KMS-11 (cell line): ENCODE measurements at regions not wholly inside any gene's neighbourhood (a gene's known extent, or its start where the extent isn't known, plus 50 kb on each side); places are given as distances from the start of the nearest gene placed in this dataset.

Source experiments
- H2AFZ ChIP-seq: fragments of 200-600 bp; sonication (generic); 2 replicates; pipeline ENCODE4 v1.6.1; 2016; ENCODE audit warnings: antibody characterized with exemption, mixed run types, low read depth
- H3K27ac ChIP-seq: fragments of 200-600 bp; sonication (generic); 2 replicates; pipeline ENCODE4 v1.6.1; 2016; ENCODE audit warnings: mild to moderate bottlenecking, mixed run types
- H3K27me3 ChIP-seq: fragments of 200-600 bp; sonication (generic); 2 replicates; pipeline ENCODE4 v1.6.1; 2017; ENCODE audit warnings: mild to moderate bottlenecking, low read depth, mixed run types, moderate library complexity; ENCODE audit not compliant: insufficient read depth
- H3K36me3 ChIP-seq: fragments of 200-600 bp; sonication (generic); 2 replicates; pipeline ENCODE4 v1.6.1; 2017; ENCODE audit warnings: mild to moderate bottlenecking, mixed run types; ENCODE audit not compliant: insufficient read depth
- H3K4me1 ChIP-seq: fragments of 200-600 bp; sonication (generic); 2 replicates; pipeline ENCODE4 v1.6.1; 2016; ENCODE audit warnings: mild to moderate bottlenecking, low read depth, mixed run types; ENCODE audit not compliant: poor library complexity, severe bottlenecking
- H3K4me2 ChIP-seq: fragments of 200-600 bp; sonication (generic); 2 replicates; pipeline ENCODE4 v1.7.0; 2016; ENCODE audit warnings: mild to moderate bottlenecking, mixed run types
- H3K4me3 ChIP-seq: fragments of 200-600 bp; sonication (generic); IDR thresholded peaks from 2 replicates; pipeline ENCODE4 v1.6.1; 2017; ENCODE audit warnings: low read depth, low read length, mixed read lengths; ENCODE audit not compliant: insufficient read depth
- H3K79me2 ChIP-seq: fragments of 200-600 bp; sonication (generic); 2 replicates; pipeline ENCODE4 v1.6.1; 2016; ENCODE audit warnings: low read depth, mixed run types; ENCODE audit not compliant: insufficient read depth
- H3K9ac ChIP-seq: fragments of 200-600 bp; sonication (generic); 2 replicates; pipeline ENCODE4 v1.6.1; 2016; ENCODE audit warnings: mild to moderate bottlenecking, mixed run types
- H4K20me1 ChIP-seq: fragments of 200-600 bp; sonication (generic); 2 replicates; pipeline ENCODE4 v1.6.1; 2016; ENCODE audit warnings: mild to moderate bottlenecking, mixed run types; ENCODE audit not compliant: insufficient read depth
- TF ChIP-seq, protein P1 (sequence below): fragments of 200-600 bp; sonication (generic); conservative IDR thresholded peaks from 2 replicates; pipeline ENCODE4 v1.6.1; 2017; ENCODE audit warnings: low read depth, mild to moderate bottlenecking, antibody characterized with exemption, low read length, moderate library complexity, mixed read lengths

DNA sequence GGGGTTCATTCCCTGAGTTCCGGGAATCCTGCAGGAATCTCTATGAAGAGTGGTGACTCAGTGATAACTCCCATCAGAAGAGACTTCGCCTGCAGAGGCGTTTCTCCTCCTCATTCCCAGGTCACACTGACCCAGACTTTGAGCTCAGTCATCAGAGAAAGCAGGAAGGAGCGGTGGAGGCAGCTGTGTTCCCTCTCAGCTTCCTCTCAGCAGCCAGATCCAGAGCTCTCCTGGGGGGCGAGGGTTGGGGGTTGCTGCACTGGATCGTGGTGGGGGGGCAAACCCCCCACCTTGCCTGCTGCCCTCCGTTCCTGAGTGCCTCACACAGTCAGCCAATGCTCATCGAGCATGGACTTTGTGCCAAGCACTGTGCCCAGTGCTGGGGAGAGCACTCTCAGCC, 271.2 kb downstream of the CBLN1 start:
- Histone ChIP-seq H3K4me3 (no peak overlapping the region), H3K36me3 (no peaks in the 10 kb centered on the region), H4K20me1 (no peaks in the 10 kb centered on the region), H3K4me2 (no peak overlapping the region), H3K79me2 (no peaks in the 10 kb centered on the region), H2AFZ (no peak overlapping the region), H3K4me1 (no peaks in the 10 kb centered on the region), H3K27me3 (no peaks in the 10 kb centered on the region), H3K27ac (no peak overlapping the region), H3K9ac (no peak overlapping the region)
- TF ChIP-seq, protein P1, sequence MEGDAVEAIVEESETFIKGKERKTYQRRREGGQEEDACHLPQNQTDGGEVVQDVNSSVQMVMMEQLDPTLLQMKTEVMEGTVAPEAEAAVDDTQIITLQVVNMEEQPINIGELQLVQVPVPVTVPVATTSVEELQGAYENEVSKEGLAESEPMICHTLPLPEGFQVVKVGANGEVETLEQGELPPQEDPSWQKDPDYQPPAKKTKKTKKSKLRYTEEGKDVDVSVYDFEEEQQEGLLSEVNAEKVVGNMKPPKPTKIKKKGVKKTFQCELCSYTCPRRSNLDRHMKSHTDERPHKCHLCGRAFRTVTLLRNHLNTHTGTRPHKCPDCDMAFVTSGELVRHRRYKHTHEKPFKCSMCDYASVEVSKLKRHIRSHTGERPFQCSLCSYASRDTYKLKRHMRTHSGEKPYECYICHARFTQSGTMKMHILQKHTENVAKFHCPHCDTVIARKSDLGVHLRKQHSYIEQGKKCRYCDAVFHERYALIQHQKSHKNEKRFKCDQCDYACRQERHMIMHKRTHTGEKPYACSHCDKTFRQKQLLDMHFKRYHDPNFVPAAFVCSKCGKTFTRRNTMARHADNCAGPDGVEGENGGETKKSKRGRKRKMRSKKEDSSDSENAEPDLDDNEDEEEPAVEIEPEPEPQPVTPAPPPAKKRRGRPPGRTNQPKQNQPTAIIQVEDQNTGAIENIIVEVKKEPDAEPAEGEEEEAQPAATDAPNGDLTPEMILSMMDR, result no peak

DNA sequence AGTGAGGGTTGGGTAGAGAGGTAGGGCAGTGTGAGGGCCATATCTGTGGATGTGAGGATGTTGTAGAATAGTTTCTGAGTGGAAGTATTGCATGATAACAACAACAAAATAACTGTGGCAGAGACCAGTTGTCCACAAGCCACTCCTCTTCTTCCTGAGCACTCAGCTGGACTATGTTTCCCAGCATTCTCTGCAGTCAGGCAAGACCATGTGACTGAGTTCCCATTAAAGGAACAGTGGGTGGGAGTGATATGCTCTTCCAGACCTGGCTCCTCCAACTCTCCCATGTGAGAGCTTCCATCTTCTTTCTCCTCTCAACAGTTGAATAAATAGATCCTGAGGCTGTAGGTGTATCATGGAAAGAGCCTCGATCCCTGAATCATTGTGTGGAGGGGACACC, 272.4 kb downstream of the CBLN1 start:
- Histone ChIP-seq H3K27me3 (no peaks in the 10 kb centered on the region), H3K4me2 (no peak overlapping the region), H2AFZ (no peak overlapping the region), H3K27ac (no peak overlapping the region), H3K9ac (no peak overlapping the region), H3K4me1 (no peaks in the 10 kb centered on the region), H3K79me2 (no peaks in the 10 kb centered on the region), H4K20me1 (no peaks in the 10 kb centered on the region), H3K4me3 (no peak overlapping the region), H3K36me3 (no peaks in the 10 kb centered on the region)
- TF ChIP-seq, protein P1, result no peak

DNA sequence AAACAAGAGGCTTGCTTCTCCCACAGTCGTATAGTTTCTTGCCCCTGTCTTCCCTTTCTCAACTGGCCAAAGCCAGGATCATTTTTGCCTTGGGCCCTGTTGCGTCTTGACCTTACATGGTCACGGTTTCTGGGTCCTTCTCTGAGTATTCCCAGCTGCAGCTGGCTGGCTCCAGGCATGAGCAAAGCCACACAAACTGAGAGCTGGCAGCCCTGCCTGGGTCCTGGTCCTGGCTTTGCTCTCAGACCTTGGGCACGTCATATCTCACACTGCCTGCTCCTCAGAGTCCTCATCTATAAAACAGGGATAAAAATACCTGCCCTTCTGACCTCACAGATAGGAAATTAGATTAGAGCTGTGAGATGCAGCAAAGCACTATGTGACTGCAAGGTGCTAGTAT, 277.6 kb downstream of the CBLN1 start:
- H2AFZ ChIP-seq, result no peak overlapping the region
- no peaks in the 10 kb centered on the region for H4K20me1 ChIP-seq

DNA sequence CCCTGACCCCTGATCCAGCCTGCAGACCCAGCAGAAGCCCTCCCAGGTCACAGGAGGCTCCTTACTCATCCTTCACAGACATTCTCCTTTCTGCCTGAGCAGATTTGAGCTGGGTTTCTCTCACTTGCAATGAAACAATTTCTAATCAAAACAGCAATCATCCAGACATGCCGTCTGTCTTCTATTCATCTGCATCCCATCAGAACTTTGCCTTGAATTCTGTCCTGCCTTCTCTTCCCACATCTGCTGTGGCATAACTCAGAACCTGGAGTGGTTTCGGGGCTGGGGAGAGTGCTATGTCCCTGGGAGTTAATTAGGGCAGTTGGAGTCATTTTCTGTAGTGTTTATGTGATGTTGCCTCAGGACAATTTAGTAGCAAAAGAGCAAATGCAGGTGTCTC, 278.6 kb downstream of the CBLN1 start:
- no peak overlapping the region for H3K4me2 ChIP-seq
- no peak overlapping the region for H2AFZ ChIP-seq
- H3K4me1 ChIP-seq, result no peaks in the 10 kb centered on the region
- H3K4me3 ChIP-seq, result no peak overlapping the region
- TF ChIP-seq, protein P1, result no peak
- no peak overlapping the region for H3K9ac ChIP-seq
- no peaks in the 10 kb centered on the region for H4K20me1 ChIP-seq
- H3K27ac ChIP-seq, result no peak overlapping the region
- H3K27me3 ChIP-seq, result no peaks in the 10 kb centered on the region
- no peaks in the 10 kb centered on the region for H3K36me3 ChIP-seq
- no peaks in the 10 kb centered on the region for H3K79me2 ChIP-seq

More for the DNA sequence above, 277.6 kb downstream of the CBLN1 start:
- H3K27ac ChIP-seq, result no peak overlapping the region
- no peaks in the 10 kb centered on the region for H3K4me1 ChIP-seq
- H3K4me3 ChIP-seq, result no peak overlapping the region
- TF ChIP-seq, protein P1, result no peak
- H3K4me2 ChIP-seq, result no peak overlapping the region
- H3K9ac ChIP-seq, result no peak overlapping the region
- no peaks in the 10 kb centered on the region for H3K36me3 ChIP-seq
- no peaks in the 10 kb centered on the region for H3K27me3 ChIP-seq
- no peaks in the 10 kb centered on the region for H3K79me2 ChIP-seq
